GM23338 (cell line): ENCODE measurements at regions not wholly inside any gene's neighbourhood (a gene's known extent, or its start where the extent isn't known, plus 50 kb on each side); places are given as distances from the start of the nearest gene placed in this dataset.
A peak's percentile ranks its signal among the peaks of the same experiment; 100 is the strongest.

Source experiments
- ATAC-seq: fragments of 200-7000 bp; cut with Tn5 transposase; 3 replicates; pipeline ENCODE4 v1.9.1; 2020
- DNase-seq: peaks from one replicate; pipeline ENCODE4 v3.0.0-alpha.2; 2015; ENCODE audit warnings: low spot score
- H2AFZ ChIP-seq: fragments of 200-600 bp; sonication (generic); 2 replicates; pipeline ENCODE4 v1.8.0; 2016; ENCODE audit warnings: antibody characterized with exemption, mild to moderate bottlenecking, moderate library complexity
- H3F3A ChIP-seq: fragments of 200-600 bp; sonication (generic); replicated peaks from 2 replicates; pipeline ENCODE4 v1.8.0; 2017; ENCODE audit warnings: antibody characterized with exemption, mixed run types, low read depth
- H3K27ac ChIP-seq: fragments of 200-600 bp; sonication (generic); 2 replicates; pipeline ENCODE4 v1.6.1; 2016; ENCODE audit warnings: low read depth
- H3K27me3 ChIP-seq: fragments of 200-600 bp; sonication (generic); 2 replicates; pipeline ENCODE4 v1.8.0; 2016; ENCODE audit warnings: mild to moderate bottlenecking, mixed run types, moderate library complexity; ENCODE audit not compliant: insufficient read depth
- H3K36me3 ChIP-seq: fragments of 200-600 bp; sonication (generic); 2 replicates; pipeline ENCODE4 v1.8.0; 2016; ENCODE audit warnings: mild to moderate bottlenecking; ENCODE audit not compliant: insufficient read depth
- H3K4me1 ChIP-seq: fragments of 200-600 bp; sonication (generic); 2 replicates; pipeline ENCODE4 v1.8.0; 2016; ENCODE audit warnings: mild to moderate bottlenecking, moderate library complexity; ENCODE audit not compliant: insufficient read depth
- H3K4me2 ChIP-seq: fragments of 200-600 bp; sonication (generic); 2 replicates; pipeline ENCODE4 v1.7.1; 2017; ENCODE audit warnings: mixed run types
- H3K4me3 ChIP-seq: fragments of 200-600 bp; sonication (generic); 2 replicates; pipeline ENCODE4 v1.6.1; 2016; ENCODE audit warnings: mixed run types
- H3K79me2 ChIP-seq: fragments of 200-600 bp; sonication (generic); replicated peaks from 2 replicates; pipeline ENCODE4 v1.8.0; 2017; ENCODE audit warnings: mild to moderate bottlenecking; ENCODE audit not compliant: insufficient read depth
- H3K9me2 ChIP-seq: fragments of 200-600 bp; sonication (generic); 2 replicates; pipeline ENCODE4 v1.8.0; 2017; ENCODE audit not compliant: insufficient read depth
- H4K20me1 ChIP-seq: fragments of 200-600 bp; sonication (generic); replicated peaks from 2 replicates; pipeline ENCODE4 v1.8.0; 2017; ENCODE audit warnings: mild to moderate bottlenecking; ENCODE audit not compliant: insufficient read depth
- H3K27ac Mint-ChIP-seq: 2 replicates; pipeline ENCODE4 v1.8.0; 2020; ENCODE audit warnings: inconsistent platforms, mild to moderate bottlenecking, moderate library complexity, mixed read lengths
- H3K27me3 Mint-ChIP-seq: 3 replicates; pipeline ENCODE4 v1.8.0; 2022; ENCODE audit warnings: low read depth, mild to moderate bottlenecking, moderate library complexity, mixed read lengths, inconsistent platforms; ENCODE audit not compliant: insufficient read depth, poor library complexity
- H3K36me3 Mint-ChIP-seq: 3 replicates; pipeline ENCODE4 v1.8.0; 2021; ENCODE audit warnings: low read depth, mild to moderate bottlenecking, inconsistent platforms, moderate library complexity, mixed read lengths
- H3K4me1 Mint-ChIP-seq: 3 replicates; pipeline ENCODE4 v1.8.0; 2020; ENCODE audit warnings: mild to moderate bottlenecking, inconsistent platforms, mixed read lengths
- H3K4me3 Mint-ChIP-seq: 3 replicates; pipeline ENCODE4 v1.8.0; 2021; ENCODE audit warnings: moderate library complexity, mild to moderate bottlenecking, inconsistent platforms, mixed read lengths
- H3K9me3 Mint-ChIP-seq: 3 replicates; pipeline ENCODE4 v1.8.0; 2020; ENCODE audit warnings: moderate library complexity, mild to moderate bottlenecking, inconsistent platforms, mixed read lengths
- CTCF ChIP-seq, 2 experiments: fragments of 200-600 bp in 1 of 2; sonication (generic) in 1 of 2; conservative IDR thresholded peaks; 2 replicates each; pipeline versions ENCODE4 v1.5.1 to v1.6.1; 2016 to 2017; ENCODE audit warnings: antibody characterized with exemption in 2 of 2, low read depth in 2 of 2, mild to moderate bottlenecking in 2 of 2, moderate library complexity in 1 of 2
- EZH2 ChIP-seq: fragments of 200-600 bp; sonication (generic); IDR thresholded peaks from one replicate; pipeline ENCODE4 v1.8.0; 2017; ENCODE audit warnings: antibody characterized with exemption, mild to moderate bottlenecking, low read depth; ENCODE audit not compliant: unreplicated experiment
- EZH2phosphoT487 ChIP-seq: fragments of 200-600 bp; sonication (generic); IDR thresholded peaks from one replicate; pipeline ENCODE4 v1.8.1; 2018; ENCODE audit warnings: antibody characterized with exemption; ENCODE audit not compliant: unreplicated experiment
- JUNB ChIP-seq: IDR thresholded peaks from one replicate; pipeline ENCODE4 v1.6.1; 2016; ENCODE audit warnings: antibody characterized with exemption; ENCODE audit not compliant: unreplicated experiment
- NANOG ChIP-seq: IDR thresholded peaks from 2 replicates; pipeline ENCODE4 v1.6.1; 2016; ENCODE audit warnings: antibody characterized with exemption, borderline replicate concordance
- POLR2AphosphoS5 ChIP-seq: IDR thresholded peaks from 2 replicates; pipeline ENCODE4 v1.6.1; 2016; ENCODE audit warnings: antibody characterized with exemption, low read depth
- REST ChIP-seq: IDR thresholded peaks from one replicate; pipeline ENCODE4 v1.6.1; 2018; ENCODE audit warnings: antibody characterized with exemption; ENCODE audit not compliant: unreplicated experiment
- ZNF114 ChIP-seq: fragments of 250-450 bp; sonication (Bioruptor Pico); IDR thresholded peaks from 2 replicates; pipeline ENCODE4 v1.5.0; 2020; ENCODE audit warnings: mild to moderate bottlenecking, moderate library complexity

DNA sequence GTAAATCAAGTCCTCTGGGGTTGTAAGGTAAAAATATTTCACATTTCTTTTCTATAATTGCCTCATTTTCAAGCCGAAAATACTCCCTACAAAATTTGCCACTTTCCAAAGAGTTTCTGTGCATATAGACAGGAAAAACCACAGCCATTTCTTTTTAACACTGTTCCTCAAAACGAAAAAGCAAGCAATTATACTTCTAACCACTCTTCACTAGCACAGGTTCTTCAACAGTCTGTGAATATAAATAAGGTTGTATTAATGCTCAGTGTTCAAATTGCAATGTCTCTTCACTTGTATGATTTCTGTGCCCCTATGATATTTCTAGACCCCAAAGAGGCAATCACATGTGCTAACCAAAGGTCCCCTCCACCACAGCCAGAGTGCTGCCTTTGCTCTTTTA is 206.0 kb downstream of the SIM1 start (continued):
- TF ChIP-seq CTCF (conservative IDR thresholded peaks at IDR 0.05; ENCODE audit: low read depth in 2 of 2) (no peak), POLR2AphosphoS5 (no peak), ZNF114 (CRISPR knock-in tag) (no peak), EZH2 (no peak), NANOG (no peak), JUNB (no peak), REST (no peak), EZH2phosphoT487 (no peak)

GRCh38 chr6:100257793-100258395 is 206.8 kb downstream of the SIM1 start:
- DNase-seq (peak; percentile 66), ATAC-seq (peak; percentile 42; the same call in 2 of the 3 replicates)
- Histone ChIP-seq H3K4me3 (no peak overlapping the region), H3K36me3 (no peaks in the 10 kb centered on the region), H3K9me2 (no peaks in the 10 kb centered on the region), H3K4me1 (peaks cover 8% of the 10 kb centered on the region; the same call in 1 of the 2 replicates), H3F3A (no peaks in the 10 kb centered on the region), H4K20me1 (no peaks in the 10 kb centered on the region), H3K27me3 (no peaks in the 10 kb centered on the region), H2AFZ (no peak overlapping the region), H3K79me2 (no peaks in the 10 kb centered on the region), H3K4me2 (no peak overlapping the region), H3K27ac (no peak overlapping the region)
- H3K4me3 Mint-ChIP-seq, result no peak overlapping the region
- H3K27me3 Mint-ChIP-seq, result no peaks in the 10 kb centered on the region
- TF ChIP-seq CTCF (conservative IDR thresholded peaks at IDR 0.05; ENCODE audit: low read depth in 2 of 2), result peak in 1 of 2 experiments; percentile 38; a peak in 1 of 4 replicates
- no peak for TF ChIP-seq REST
- H3K4me1 Mint-ChIP-seq, result peaks cover 14% of the 10 kb centered on the region
- H3K9me3 Mint-ChIP-seq, result no peaks in the 10 kb centered on the region
- H3K27ac Mint-ChIP-seq, result no peak overlapping the region
- no peaks in the 10 kb centered on the region for H3K36me3 Mint-ChIP-seq
